GM19035 (cell line): ENCODE measurements at regions not wholly inside any gene's neighbourhood (a gene's known extent, or its start where the extent isn't known, plus 50 kb on each side); places are given as distances from the start of the nearest gene placed in this dataset.

Experiments
- ATAC-seq: cut with Tn5 transposase; IDR thresholded peaks from one replicate; pipeline ENCODE4 v1.9.1; 2021; ENCODE audit not compliant: unreplicated experiment

GRCh38 chr4:155523358-155523757 is 143.3 kb upstream of the GUCY1A1 start:
- ATAC-seq = no peak

DNA sequence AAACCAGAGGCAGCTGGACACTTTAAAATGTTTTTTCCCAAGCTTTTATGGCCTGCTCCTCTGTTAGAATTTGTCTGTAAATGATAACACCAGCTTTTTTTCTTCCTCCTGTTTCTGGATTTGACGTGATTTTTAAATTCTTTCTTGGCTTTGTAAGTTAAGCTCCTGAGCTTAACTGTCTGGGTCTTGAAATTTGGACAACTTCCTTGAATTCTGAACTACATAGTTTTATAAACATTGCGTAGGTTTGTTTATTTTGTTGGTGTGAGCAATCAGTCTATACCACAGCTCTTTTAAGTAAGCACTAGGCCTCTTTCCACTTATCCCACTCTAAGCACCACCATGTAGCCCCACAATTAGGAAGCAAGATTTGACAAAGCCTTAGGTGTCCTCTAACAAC is 144.4 kb upstream of the GUCY1A1 start:
- no peak for ATAC-seq

DNA sequence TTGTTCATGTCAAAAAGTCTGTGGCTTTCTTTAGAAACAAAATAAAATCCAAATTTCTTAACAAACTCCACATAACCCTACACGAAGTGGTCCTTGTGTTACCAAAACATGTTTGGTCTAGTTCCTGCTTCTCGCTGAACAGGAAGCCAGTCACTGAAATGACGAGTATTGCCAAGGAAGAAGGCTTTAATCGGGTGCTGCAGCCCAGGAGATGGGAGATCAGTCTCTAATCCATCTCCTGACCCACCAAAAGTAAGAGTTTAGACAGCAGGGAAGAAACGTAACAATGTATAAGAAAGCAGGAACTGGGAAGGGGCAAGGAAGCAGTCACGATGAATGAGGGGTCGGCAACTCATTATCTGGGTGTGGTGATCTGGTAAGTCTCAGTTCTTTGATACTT is 144.6 kb upstream of the MAP9 start:
- no peak for ATAC-seq

DNA sequence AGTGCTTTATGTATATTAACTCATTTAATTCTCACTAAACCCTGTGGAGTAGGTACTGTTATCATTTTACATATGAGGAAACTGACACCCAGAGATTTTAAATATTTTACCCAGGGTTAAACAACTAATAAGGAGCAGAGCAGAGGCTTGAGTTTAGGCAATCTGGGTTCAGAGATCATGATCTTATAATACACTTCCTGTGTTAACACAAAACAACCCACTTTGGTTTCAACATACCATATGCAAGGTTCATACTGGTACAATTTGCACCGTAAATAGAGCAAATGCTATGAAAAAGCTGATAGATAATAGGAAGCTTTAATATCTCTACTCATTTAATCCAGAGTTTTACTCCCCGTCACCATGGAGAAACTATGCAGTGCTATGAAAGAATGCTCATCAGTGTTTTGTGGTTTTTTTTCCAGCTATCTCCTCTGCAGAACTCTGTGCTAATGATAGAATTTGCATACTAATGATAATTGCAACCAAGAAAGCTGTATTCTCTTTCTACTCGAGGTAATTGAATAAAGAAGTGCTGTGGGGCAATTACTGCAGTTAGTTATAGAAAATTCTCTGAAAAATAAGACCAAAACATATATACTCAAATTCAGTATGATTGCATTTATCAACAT is 138.8 kb upstream of the MAP9 start:
- no peak for ATAC-seq

- no peak for ATAC-seq
Measured at GRCh38 chr4:155514628-155515027, 137.9 kb upstream of the MAP9 start.

GRCh38 chr4:155512817-155513216 is 136.1 kb upstream of the MAP9 start:
- no peak for ATAC-seq

- ATAC-seq = no peak
Measured at GRCh38 chr4:155512046-155512445, 135.3 kb upstream of the MAP9 start.

- ATAC-seq = no peak
Measured at GRCh38 chr4:155510771-155511170, 134.0 kb upstream of the MAP9 start.

- no peak for ATAC-seq
Measured at GRCh38 chr4:155509555-155509954, 132.8 kb upstream of the MAP9 start.

DNA sequence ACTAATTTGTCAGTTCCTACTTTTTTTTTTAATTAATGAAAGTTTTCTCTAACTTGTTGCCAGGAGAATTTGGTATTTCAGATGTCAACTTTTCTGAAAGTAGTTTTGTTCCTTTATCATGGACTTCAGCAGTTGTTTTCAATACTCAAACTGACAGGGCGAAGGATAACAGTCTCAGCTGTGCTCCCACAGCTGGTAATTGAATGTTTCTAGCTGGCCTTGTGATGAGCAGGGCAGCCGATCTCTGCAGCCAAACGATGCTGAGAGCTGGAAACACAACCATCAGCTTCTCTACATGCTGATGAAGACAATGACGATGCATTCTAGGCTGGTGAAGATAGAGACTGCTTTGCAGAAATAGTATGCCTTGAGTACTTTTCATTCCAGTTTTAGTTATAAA is 130.0 kb upstream of the MAP9 start:
- ATAC-seq = no peak

DNA sequence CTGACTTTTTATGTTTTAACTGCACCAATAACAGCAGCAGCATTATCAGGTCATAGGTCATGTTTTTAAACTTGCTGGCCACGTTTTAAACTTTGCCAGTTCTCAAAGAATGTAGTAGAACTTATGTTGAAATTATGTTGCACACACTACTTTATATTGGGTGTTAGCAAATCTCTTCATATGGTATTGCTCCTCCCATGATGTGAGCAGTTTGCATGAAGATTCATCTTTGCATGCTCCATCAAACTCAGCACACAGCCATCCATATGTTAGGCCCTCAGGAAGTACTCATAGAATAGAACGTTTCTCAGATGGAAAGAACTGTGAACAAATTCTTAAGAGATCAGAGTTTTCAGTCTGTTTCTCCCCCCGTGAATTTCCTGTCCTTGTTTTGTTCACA is 128.6 kb upstream of the MAP9 start:
- no peak for ATAC-seq

- no peak for ATAC-seq
Measured at GRCh38 chr4:155497306-155497705, 120.5 kb upstream of the MAP9 start.

DNA sequence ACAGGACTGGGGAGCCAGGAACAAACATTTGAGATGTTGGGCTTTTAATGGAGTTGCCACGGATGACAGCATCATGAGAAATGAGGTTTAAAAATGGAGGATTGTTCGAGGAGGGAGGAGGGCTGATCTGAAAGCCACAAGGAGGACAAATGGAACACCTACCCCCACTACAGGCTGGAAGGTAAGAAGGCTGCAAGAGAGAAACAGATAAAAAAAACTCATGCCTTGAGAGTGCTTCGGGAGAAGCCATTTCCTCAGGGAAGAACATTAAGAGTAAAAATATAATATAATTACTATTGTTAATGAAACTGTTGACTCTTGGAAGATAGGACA is 119.5 kb upstream of the MAP9 start:
- no peak for ATAC-seq

DNA sequence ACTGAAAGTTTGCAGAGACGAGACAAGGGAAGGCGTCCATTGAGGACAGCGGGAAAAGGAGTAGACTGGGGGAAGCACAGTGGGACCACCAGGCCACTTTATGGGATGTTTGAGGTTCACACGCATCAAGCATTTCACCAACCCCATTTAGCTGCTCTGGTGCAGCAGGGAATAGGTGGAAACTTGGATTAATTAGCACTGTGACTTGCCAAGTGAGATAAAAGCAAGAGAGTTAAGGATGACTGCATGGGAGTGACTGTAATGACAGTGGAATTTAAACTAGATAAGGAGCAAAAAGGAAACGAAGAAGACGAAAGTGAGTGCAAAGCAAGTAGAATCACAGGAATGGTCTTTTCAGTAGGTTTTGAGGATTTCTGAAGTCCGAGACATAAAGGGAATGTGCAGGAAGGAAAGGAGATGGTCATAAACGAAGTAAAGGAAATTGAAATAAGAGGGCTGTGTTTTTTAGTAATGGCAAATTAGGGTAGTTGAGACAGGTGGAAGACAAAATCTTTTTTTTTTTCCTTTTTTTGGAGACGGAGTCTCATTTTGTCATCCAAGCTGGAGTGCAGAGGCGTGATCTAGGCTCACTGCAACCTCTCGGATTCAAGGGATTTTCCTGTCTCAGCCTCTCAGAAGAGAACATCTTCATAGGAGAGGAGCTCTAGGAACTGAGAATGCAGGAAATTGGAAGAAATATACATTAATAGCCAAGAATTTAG is 119.0 kb upstream of the MAP9 start:
- ATAC-seq = no peak

- no peak for ATAC-seq
Measured at GRCh38 chr4:155494037-155494718, 117.4 kb upstream of the MAP9 start.

- peak; percentile 90 for ATAC-seq
Measured at GRCh38 chr4:155491336-155492120, 114.8 kb upstream of the MAP9 start.

- no peak for ATAC-seq
Measured at GRCh38 chr4:155489271-155489670, 112.5 kb upstream of the MAP9 start.

DNA sequence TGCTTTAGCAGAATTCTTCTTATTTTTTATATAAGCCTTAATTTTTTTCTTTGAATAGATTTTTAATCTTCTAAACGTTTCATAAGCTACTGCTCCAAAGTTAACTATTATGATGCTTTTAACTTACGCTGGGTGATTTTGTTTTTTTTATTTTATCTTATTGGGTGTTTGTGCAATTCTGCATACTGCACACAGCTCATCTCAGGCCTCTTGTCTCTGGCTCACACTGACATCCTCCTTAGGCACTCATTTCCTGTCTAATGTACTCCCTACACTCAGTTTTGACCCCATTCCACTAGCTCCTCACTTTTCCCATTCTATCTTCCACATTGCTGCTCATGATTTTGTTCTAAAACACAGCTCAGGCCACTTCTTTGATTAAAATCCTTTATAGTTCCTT is 111.9 kb upstream of the MAP9 start:
- ATAC-seq = no peak

DNA sequence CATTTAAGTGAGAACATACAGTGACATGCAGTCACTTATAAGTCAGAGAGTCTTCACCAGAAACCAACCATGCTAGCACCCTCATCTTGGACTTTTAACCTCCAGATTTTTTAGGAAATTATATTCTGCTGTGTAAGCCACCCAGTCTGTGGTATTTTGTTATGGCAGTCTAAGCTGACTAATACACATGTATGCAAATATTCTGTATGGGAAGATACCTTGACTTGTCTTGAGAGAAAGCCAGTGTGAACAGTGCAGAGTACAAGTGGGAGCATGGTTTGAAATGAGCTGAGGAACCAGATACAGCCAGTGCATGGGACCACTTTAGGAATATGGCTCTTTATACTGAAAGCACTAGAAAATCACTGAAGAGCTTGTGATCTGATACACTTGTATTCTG is 110.4 kb upstream of the MAP9 start:
- no peak for ATAC-seq

DNA sequence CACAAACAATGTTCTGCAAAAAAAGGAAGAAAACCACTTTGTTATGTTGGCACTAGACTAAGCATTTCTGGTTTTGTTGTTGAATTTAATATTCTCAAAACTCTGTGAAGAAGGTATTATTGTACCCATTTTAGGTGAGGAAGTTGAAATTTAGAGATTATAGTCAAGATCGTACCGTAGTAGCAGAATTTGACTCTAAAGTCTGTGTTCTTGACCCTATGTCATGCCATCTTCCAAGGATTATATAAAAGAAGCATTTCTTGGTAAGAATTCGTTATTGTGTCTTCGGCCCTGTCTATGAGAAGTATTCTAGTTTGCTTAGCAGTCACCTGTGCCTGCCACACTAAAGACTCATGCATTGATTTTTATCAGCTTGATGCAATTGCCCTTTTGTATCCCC is 104.4 kb upstream of the MAP9 start:
- ATAC-seq = no peak

- ATAC-seq = no peak
Measured at GRCh38 chr4:155479835-155480234, 103.1 kb upstream of the MAP9 start.

GRCh38 chr4:155478336-155478835 is 101.6 kb upstream of the MAP9 start:
- ATAC-seq = no peak
